OCI-LY7 (cell line): ENCODE measurements at regions not wholly inside any gene's neighbourhood (a gene's known extent, or its start where the extent isn't known, plus 50 kb on each side); places are given as distances from the start of the nearest gene placed in this dataset.

ENCODE experiments used
- CTCF ChIP-seq: fragments of 200-600 bp; sonication (generic); conservative IDR thresholded peaks from 2 replicates; pipeline ENCODE4 v1.5.1; 2014; ENCODE audit warnings: mild to moderate bottlenecking, antibody characterized with exemption, low read length, moderate library complexity, mixed read lengths
- EZH2phosphoT487 ChIP-seq: fragments of 200-600 bp; sonication (generic); IDR thresholded peaks from 2 replicates; pipeline ENCODE4 v1.6.1; 2018; ENCODE audit warnings: low read depth, borderline replicate concordance, mild to moderate bottlenecking, mixed run types, antibody characterized with exemption, low read length, moderate library complexity, mixed read lengths

- TF ChIP-seq CTCF, result no peak
- TF ChIP-seq EZH2phosphoT487, result no peak
These were observed 154.6 kb downstream of the ATOH1 start for GRCh38 chr4:93983140-93983539.
